Esophagus squamous epithelium (tissue), 4 donors: ENCODE measurements at regions not wholly inside any gene's neighbourhood (a gene's known extent, or its start where the extent isn't known, plus 50 kb on each side); places are given as distances from the start of the nearest gene placed in this dataset.

Experiments
- POLR2A ChIP-seq, 4 donors: fragments of 450-650 bp; IDR thresholded peaks; one replicate each; pipeline ENCODE4 v1.6.1; 2017; ENCODE audit warnings: antibody characterized with exemption in 4 of 4, mild to moderate bottlenecking in 4 of 4, moderate library complexity in 3 of 4
- TF ChIP-seq, protein P1 (sequence below), 6 experiments: fragments of 450-650 bp in 4 of 6; fragments of 200-600 bp in 2 of 6; sonication (generic) in 2 of 6; IDR thresholded peaks; one replicate each; pipeline ENCODE4 v1.5.1; 2016 to 2019; ENCODE audit warnings: antibody characterized with exemption in 6 of 6, mild to moderate bottlenecking in 4 of 6, moderate library complexity in 4 of 6

DNA sequence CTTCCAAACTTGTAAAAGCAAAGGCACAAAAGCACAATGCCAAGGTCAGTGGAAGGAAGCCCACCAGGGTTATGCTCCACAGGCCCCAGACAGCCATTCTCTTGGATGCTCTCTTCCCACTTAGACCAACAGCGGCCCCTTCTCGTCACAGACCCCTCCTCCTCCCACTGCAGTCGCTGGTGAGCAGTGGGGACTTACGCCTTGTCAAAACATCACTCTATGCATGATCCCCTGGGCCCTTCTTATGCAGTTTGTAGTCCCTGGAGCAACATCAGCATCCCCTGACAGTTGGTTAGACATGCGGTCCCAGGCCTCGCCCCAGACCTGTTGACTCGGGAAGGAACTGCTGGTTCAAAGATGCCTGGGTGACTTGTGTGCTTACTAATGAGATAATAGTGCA lies 376.0 kb upstream of the KLHL29 start:
- TF ChIP-seq, protein P1, sequence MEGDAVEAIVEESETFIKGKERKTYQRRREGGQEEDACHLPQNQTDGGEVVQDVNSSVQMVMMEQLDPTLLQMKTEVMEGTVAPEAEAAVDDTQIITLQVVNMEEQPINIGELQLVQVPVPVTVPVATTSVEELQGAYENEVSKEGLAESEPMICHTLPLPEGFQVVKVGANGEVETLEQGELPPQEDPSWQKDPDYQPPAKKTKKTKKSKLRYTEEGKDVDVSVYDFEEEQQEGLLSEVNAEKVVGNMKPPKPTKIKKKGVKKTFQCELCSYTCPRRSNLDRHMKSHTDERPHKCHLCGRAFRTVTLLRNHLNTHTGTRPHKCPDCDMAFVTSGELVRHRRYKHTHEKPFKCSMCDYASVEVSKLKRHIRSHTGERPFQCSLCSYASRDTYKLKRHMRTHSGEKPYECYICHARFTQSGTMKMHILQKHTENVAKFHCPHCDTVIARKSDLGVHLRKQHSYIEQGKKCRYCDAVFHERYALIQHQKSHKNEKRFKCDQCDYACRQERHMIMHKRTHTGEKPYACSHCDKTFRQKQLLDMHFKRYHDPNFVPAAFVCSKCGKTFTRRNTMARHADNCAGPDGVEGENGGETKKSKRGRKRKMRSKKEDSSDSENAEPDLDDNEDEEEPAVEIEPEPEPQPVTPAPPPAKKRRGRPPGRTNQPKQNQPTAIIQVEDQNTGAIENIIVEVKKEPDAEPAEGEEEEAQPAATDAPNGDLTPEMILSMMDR (IDR thresholded peaks at IDR 0.05) = no peak
- TF ChIP-seq POLR2A (IDR thresholded peaks at IDR 0.05) = no peak
